ENCODE measurements at regions not wholly inside any gene's neighbourhood (a gene's known extent, or its start where the extent isn't known, plus 50 kb on each side); places are given as distances from the start of the nearest gene placed in this dataset.
"Not testable (repeated sequence)": the region's sequence is repeated elsewhere in the genome, so short reads cannot be mapped to it uniquely, and the experiment has no call there.

DNA sequence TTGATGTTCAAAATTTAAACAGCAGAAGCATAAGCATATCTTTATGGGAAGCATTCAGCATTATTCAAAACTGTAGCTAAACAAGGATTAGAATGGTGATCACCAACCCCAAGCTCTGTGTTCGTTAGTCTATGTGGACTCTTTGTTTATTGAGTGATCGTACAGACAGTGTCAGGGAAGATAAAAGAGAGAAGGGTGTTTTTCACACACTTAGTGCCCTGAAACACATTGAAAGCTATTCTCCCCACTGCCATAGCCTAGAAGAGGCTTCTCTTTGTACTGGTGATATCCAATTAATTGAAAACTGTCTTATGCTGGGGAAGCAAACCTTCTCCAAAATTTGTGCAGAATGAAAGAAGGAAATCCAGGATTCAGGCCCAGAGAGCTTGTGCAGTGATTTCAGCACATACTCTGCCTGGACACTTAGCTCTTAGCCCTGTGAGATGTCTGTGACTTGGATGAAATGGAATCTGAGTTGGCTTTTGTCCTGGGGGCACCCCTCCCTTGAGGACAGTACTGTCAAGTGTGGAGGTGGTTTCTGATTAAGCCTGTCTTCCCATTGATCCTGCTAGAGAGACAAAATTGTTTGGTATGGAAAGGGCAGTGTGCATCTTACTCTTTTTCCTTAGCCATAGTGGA is 125.7 kb upstream of the MTHFD1L start:
- no peak for DNase-seq (ENCODE audit: low spot score)

DNA sequence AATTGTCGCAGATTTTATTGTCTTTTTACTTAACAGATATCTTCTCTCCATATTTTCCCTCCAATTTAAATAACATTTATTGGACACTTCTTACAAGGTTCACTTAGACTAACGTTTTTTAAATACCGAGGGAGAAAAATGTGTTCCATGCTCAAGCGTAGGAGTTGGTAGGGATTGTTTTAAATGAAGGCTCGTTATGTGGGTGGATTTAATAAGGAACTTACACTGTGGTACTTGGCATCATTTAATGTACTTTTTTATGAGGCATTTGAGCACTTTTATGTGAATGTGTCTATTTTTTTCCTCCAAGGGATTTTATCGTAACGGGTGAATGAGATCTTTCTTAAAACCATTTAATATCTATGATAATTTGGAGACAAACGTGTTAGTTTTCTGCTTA is 125.0 kb upstream of the MTHFD1L start:
- no peak for DNase-seq (ENCODE audit: low spot score)

DNA sequence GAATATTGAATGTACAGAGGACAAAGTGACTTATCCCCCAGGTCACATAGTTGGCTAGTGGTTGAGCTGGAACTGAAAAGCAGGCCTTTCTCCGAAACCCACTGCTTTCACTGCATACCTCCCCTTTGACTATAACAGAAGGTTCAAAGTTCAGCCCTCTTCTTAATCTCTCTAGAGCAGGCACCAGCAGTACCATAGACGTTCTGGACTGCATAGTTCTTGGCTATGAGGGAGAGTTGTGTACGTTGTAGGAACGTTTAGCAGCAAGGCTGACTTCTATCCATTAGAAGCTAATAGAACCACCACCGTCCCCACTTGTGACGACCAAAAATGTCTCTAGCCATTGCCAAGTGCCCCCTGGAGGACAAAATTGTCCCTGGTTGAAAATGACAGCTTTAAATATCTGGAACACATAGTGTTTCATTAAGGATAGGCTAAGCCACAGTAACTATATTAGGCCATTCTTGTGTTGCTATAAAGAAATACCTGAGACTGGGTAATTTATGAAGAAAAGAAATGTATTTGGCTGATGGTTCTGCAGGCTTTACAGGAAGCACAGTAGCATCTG is 123.8 kb upstream of the MTHFD1L start:
- DNase-seq (ENCODE audit: low spot score) = peak; percentile 72

DNA sequence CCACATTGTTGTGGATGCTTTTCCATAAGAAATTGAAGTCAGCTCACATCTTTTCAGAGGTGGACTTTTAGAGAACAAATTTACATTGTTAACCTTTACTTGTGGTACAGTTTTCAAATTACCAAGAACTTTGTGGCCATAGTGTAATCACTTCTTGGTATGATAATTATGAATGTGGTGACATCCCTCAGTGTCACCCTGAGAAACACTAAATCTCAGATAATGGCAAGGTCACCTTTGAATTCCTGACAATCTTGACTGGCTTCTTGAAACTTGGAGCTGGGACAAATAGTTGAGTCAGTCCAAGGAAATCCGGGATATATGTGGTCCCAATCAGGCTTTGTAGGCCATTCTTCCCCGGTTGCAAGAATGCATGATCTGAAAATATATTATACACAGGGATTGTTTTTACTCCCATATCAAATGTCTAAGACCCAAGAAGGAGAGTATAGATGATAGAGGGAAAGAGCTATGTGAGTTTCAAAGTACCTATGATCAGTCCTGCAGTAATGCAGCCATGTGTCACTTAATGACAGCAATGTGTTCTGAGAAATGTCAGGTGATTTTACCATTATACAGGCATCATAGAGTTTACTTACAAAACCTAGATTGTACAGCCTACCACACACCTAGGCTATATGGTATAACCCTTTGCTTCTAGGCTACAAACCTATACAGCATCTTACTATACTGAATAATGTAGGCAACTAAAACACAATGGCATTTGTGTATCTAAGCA is 120.8 kb upstream of the MTHFD1L start:
- DNase-seq (ENCODE audit: low spot score) = no peak

DNA sequence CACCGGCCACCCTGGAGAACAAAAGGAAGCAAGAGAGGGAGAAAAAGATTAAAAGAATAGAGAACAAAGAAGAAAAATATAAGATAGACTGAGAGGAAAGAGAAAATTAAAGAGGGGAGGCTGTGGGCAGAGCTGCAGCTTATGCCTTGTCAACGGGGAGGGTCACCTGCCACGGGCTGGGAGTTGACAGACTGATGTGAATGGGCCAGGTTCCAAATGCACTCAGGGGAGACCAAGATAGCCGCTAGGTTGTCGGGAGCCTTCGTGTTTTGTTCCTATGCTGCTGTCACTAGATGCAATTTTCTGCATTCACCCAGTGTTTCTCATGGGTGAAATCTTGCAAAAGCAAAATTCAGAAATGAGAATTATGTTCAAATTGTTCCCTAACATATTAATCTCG is 119.6 kb upstream of the MTHFD1L start:
- no peak for DNase-seq (ENCODE audit: low spot score)

DNA sequence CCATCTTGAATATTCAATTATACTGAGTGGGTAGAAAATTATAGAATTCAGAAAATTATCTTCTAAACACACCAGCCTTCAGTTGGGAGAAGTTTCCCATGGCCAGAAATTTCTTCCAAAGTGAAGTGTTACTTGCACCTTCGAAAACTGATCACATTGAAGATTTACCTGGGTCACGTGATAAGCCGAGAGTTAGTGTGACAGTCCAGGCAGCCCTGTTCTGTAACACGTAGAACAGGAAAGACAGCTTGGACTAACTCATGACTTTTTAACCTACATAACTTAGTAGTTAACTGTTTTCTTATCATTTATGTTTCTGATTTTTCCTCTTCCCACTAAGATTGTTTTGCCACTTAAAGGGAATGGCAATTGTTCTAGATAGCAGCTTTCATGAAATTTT is 118.3 kb upstream of the MTHFD1L start:
- no peak for DNase-seq (ENCODE audit: low spot score)

DNA sequence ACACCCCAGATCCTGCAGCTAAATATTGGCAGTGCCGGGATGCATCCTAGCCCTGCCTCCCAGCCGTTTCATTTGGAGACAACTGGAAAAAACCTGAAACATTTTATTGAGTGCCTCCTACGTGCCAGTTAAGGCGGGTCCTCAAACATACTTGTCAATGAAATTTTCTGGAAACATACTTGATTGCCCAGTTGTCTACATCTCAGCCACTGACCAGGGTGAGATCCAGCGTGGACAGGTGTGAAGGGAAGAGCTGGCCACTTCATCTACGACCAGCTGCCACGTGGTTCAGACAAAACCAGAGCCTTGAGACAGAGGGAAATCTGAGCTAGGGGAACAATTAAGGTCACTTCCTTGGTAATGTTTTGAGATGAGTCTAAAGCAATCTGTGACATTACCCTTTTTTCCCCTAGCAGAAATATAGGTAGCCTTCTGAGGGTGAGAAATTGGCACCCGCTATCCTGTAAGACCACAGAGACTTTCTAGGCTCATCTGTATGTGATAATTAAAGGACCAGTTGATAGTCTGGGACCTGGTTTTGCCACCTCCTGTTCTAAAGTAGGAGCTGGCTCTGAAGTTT is 116.3 kb upstream of the MTHFD1L start:
- DNase-seq (ENCODE audit: low spot score) = no peak

DNA sequence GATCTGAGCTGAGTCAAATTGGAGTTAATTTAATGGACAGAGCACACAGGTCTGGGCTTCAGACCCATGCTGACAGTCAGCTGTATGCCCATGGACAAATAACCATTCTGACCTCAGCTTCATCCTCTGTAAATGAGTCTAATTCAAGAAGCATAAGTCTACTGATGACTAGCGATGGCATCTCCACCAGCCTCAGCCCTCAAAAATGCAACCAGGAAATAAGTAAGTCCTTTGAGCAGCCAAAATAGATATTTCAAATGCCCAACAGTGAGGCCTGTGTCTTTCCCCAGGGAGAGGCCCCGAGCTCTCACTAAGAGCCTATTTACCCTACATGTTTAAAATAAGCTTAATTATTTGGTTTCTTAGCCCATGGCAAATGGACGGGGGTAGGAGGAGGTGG is 114.2 kb upstream of the MTHFD1L start:
- DNase-seq (ENCODE audit: low spot score) = no peak

DNA sequence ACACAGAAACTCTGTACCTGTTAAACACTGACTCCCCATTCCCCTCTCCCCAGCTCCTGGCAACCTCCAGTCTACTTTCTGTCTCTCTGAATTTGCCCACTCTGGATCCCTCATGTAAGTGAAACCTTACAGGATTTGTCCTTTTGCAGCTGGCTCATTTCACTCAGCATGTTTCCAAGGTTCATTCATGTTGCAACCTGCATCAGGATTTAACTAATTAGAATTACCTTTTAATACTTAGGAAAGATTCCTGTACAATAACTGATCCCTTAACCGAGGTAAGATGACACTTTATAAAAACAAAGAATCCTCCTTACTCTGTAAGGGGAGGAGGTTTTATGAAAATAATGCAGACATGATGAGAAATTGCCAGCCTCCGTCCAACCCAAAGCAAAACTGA is 113.1 kb upstream of the MTHFD1L start:
- DNase-seq (ENCODE audit: low spot score) = no peak

DNA sequence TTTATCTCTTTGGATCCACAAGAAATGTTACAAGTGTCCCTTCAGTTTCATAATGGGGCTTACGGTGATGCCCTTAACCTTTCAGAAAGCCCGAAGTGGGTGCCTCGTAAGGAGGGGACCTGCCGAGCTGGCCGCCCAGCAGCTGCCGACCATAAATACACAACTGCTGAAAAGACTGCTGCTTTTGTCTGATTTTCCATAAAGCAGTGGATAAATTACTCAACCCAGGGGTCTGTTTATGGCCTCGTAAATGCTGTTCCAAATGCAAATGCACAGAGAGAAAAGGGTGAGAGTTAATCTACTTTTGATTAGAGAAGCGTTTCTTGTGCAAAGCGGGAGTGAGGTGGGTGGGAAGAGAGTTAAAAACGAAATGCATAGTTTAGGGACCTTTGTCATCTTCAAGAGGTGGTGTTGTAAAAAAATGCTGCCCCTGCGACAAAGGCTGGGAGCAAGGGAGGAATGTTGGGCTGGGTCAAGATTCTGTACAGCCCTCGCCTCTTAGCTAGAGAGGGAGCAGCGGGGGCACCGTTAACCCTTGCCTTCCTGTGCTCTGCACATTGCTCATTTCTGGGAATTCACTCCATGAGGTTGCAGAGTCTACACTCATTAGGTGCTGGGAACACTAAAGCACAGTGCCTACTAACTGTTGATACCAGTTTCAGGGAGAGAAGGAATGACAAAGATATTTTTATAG is 112.0 kb upstream of the MTHFD1L start:
- DNase-seq (ENCODE audit: low spot score) = no peak

DNA sequence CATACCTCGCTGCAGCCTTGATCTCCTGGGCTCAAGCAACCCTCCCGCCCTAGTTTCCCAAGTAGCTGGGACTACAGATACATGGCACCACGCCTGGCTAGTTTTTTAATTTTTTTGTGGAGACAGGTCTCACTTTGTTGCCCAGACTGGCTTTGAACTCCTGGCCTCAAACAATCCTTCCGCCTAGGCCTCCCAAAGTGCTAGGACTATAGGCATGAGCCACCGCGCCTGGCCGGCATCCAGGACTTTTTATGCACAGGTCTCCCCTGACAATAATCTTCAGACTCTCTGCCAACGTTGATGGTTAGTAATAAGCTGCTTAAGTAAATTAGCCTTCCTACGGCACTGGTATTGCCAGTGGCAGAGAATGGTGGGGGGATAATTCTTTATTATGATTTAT is 110.5 kb upstream of the MTHFD1L start:
- no peak for DNase-seq (ENCODE audit: low spot score)

DNA sequence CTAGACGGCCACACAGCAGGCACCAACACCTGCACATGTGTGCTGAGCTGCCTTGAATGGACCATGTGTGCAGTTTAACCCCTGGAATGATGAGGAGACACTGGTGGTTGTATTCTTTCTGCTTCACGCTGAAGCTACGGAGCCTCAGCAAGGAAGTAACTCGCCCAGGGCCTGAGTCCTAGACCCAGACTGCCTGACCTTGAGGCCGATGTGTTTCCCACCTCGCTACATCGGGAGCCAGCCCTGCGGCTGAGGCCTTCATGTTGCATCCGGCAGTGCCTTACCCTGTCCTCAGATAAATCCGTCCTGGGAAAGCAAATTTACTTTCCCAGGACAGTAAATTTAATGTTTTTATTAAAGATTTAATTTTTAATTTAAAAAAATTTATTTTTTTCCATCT is 110.0 kb upstream of the MTHFD1L start:
- no peak for DNase-seq (ENCODE audit: low spot score)

DNA sequence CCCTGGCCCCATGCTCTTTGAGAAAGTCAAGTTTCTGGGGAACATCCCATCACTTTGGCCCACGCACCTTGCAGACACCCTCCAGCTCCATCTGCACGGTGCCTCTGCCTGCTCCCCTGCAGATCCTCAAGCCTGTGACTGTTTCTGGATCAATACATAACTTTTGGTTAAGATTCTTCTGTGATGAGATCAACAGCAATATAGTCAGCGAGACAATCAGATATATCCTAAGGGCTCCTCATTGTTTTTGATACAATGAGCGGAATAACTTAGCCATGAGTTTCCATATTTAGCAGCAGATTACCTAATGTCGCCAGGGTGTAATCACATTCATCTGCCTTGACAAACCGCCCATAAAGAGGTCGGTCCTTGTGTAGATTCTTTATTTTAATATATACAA is 109.3 kb upstream of the MTHFD1L start:
- DNase-seq (ENCODE audit: low spot score) = no peak

DNA sequence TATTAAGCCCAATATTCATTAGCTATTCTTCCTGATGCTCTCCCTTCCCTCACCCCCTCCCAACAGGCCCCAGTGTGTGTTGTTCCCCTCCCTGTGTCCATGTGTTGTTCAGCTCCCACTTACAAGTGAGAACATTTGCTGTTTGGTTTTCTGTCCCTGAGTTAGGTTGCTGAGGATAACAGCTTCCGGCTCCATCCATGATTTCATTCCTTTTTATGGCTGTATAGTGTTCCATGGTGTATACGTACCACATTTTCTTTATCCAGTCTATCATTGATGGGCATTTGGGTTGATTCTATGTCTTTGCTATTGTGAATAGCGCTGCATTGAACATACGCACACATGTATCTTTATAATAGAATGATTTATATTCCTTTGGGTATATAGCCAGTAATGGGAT is 107.7 kb upstream of the MTHFD1L start:
- not testable (repeated sequence) for DNase-seq (ENCODE audit: low spot score)

DNA sequence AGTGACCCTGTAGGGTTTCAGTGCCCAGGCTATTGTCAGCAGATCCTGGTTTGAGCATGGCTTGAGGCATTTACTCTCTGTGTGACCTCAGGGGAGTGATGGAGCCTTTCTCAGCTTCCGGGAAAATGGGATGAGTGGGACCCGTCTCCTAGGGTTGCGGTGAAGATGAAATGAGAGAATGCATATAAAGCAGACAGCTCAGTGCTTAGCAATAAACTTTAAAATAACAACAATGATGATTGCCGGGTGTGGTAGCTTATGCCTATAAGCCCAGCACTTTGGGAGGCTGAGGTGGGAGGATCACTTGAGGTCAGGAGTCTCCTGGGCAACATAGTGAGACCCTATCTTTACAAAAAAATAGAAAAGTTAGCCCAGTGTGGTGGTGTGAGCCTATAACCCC is 106.0 kb upstream of the MTHFD1L start:
- no peak for DNase-seq (ENCODE audit: low spot score)

DNA sequence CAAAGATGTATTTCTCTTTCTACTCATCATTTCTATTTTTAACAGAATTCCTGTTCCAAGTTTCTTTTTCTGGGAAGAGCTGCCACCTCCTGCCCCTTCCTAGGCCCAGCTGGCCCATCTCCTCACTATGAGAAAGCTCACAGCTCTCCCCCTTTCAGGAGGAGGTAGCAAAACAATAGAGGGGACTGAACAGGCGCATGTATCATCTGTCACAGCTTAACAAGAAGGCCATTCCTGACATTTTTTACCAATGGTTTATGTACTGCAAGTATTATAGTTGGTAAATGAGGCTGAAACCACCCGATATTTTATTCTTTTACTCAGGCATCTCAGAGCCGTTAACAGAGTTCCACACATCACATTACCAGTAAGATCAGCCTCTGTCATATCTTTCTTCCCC is 103.7 kb upstream of the MTHFD1L start:
- DNase-seq (ENCODE audit: low spot score) = no peak

DNA sequence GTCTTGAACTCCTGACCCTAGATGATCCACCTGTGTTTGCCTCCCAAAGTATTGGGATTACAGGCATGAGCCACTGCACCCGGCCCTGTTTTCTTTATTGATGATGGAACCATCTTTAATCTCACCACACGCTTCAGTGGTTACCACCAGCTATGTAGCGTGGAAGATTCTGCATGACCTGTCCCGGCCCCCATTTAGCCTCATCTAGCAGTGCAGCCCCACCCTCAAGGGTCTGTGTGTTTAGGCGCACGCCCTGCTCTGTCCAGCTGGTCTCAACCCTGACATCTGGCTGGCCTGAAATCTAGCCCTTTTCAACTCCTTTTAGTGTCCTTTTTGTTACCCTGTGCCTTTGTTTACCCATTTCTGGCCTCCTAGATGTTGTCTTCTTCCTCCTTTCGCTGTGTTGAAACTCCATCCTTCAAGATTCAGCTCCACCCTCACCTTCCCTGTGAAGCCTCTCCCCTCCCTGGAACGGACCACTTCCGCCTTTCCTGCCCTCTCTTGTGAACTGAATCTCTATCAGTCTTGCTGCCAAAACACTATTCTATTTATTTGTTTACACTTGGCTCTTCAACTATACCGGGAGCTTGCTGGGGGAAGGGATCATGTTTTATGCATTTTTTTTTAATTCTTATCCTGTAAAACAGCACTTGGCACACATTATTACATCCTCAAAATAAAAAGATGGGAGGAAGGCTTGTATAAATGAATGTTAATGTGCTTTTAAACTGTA is 101.0 kb upstream of the MTHFD1L start:
- DNase-seq (ENCODE audit: low spot score) = peak; percentile 13

DNA sequence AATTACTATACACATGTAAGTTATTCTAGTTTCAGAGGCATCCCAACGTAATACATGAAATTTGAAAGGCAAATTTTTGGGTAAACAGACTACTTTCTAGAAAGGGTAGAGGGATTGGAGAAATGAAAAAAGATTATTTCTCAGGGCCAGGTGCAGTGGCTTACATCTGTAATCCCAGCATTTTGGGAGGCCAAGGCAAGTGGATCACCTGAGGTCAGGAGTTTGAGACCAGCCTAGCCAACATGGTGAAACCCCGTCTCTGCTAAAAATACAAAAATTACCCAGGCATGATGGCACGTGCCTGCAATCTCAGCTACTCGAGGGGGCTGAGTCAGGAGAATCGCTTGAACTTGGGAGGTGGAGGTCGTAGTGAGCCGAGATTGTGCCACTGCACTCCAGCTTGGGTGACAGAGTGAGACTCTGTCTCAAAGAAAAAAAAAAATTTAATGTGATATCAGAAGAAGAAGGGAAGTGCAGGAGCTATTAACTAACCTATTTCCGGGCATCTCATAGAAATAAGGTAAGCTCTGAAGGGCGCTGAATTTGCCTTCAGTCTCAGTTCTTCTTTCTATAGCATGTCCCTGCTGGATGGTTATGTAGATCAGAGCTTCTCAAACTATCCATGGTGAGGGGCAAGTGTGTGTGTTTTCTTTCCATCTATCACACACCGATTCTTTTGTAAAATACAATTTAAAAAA is 100.3 kb upstream of the MTHFD1L start:
- DNase-seq (ENCODE audit: low spot score) = peak; percentile 72

DNA sequence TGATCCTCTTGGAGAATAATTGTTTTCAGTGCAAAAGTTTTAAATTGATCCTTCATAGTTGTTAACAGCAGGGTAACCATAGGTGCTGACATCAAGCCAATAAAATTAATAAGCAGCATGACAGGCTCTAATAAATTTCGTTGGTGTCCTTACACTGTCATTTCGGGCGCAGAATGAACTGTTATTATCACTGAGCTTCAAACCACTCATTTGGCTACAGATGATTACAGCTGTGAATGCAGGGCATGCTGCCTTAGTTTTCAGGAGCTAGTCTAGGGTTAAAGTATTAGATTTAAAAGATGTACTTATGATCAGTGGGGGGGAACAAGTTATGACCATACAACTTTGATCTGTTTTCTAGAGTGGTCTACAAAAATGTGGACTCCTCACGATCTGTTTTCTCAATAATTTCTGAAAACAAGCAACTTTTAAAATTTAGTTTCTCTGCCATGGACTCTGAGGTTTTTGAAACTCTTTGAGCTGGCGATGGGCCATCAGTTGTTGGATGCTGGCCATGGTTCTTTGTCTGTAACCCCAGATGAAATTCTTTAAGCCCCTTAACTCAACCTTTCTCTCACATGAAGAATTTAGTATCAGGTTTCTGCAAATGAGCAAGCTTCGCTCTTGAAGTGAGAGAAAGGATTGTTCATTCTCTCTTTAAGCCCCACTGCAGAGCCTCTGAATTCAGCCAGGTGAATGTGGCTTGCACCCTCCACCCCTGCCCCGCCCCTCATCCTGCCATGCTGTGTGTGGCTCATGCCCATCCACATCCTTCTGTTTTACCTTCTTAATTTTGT is 99.1 kb upstream of the MTHFD1L start:
- DNase-seq (ENCODE audit: low spot score) = peak; percentile 14

DNA sequence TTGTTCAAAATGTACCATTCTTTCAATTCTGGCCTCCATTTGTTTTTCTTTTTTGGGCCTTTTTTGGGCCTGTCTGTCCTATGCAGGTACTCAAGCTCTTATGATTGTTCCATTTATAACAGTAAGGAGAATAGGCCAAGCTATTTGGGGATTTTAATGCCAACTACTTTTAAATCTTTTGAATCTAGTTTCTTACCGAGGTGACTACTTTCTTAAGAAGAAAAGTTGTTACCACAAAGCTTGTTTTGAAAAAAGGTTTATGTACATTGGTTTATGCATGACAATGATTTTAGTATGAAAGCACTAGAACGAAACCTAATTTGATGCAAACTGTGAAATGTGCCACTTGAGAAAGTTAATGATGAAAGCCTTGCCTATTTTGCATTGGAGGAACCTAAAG is 98.3 kb upstream of the MTHFD1L start:
- DNase-seq (ENCODE audit: low spot score) = no peak
